CD4-positive, alpha-beta T cell treated with Interleukin-17A for 1 hour (primary cell): ENCODE measurements at regions not wholly inside any gene's neighbourhood (a gene's known extent, or its start where the extent isn't known, plus 50 kb on each side); places are given as distances from the start of the nearest gene placed in this dataset.

ENCODE experiments used
- DNase-seq: peaks from one replicate; pipeline ENCODE4 v3.0.0-alpha.2; 2020

- no peak for DNase-seq
Measured at GRCh38 chr3:150081084-150081483, 110.4 kb upstream of the PFN2 start.

GRCh38 chr3:150080058-150080730, 109.5 kb upstream of the PFN2 start:
- no peak for DNase-seq

GRCh38 chr3:150079029-150079739, 108.5 kb upstream of the PFN2 start:
- no peak for DNase-seq

GRCh38 chr3:150077581-150078247, 107.0 kb upstream of the PFN2 start:
- no peak for DNase-seq

GRCh38 chr3:150077107-150077506, 106.4 kb upstream of the PFN2 start:
- no peak for DNase-seq

- DNase-seq, result no peak
Measured at GRCh38 chr3:150076443-150076842, 105.7 kb upstream of the PFN2 start.

GRCh38 chr3:150075417-150075865, 104.7 kb upstream of the PFN2 start:
- no peak for DNase-seq

GRCh38 chr3:150074697-150075416, 104.2 kb upstream of the PFN2 start:
- no peak for DNase-seq

GRCh38 chr3:150074277-150074676, 103.6 kb upstream of the PFN2 start:
- DNase-seq, result no peak

GRCh38 chr3:150073513-150073912, 102.8 kb upstream of the PFN2 start:
- no peak for DNase-seq

- DNase-seq, result no peak
Measured at GRCh38 chr3:150073031-150073430, 102.3 kb upstream of the PFN2 start.

GRCh38 chr3:150072576-150072975, 101.9 kb upstream of the PFN2 start:
- DNase-seq, result no peak

GRCh38 chr3:150070271-150070670, 99.6 kb upstream of the PFN2 start:
- no peak for DNase-seq

- DNase-seq, result no peak
Measured at GRCh38 chr3:150069633-150070032, 98.9 kb upstream of the PFN2 start.

- no peak for DNase-seq
Measured at GRCh38 chr3:150069154-150069527, 98.4 kb upstream of the PFN2 start.

GRCh38 chr3:150068440-150069153, 97.9 kb upstream of the PFN2 start:
- no peak for DNase-seq

GRCh38 chr3:150067561-150067960, 96.9 kb upstream of the PFN2 start:
- DNase-seq, result no peak

- DNase-seq, result no peak
Measured at GRCh38 chr3:150064971-150065370, 94.3 kb upstream of the PFN2 start.

- DNase-seq, result no peak
Measured at GRCh38 chr3:150063237-150063636, 92.5 kb upstream of the PFN2 start.

- DNase-seq, result no peak
Measured at GRCh38 chr3:150062492-150062891, 91.8 kb upstream of the PFN2 start.

GRCh38 chr3:150061288-150062024, 90.8 kb upstream of the PFN2 start:
- no peak for DNase-seq

GRCh38 chr3:150059729-150060128, 89.0 kb upstream of the PFN2 start:
- no peak for DNase-seq
